K562 (cell line): ENCODE measurements at regions not wholly inside any gene's neighbourhood (a gene's known extent, or its start where the extent isn't known, plus 50 kb on each side); places are given as distances from the start of the nearest gene placed in this dataset.

Experiments used
- EP400 ChIP-seq: fragments of 450-650 bp; IDR thresholded peaks from 2 replicates; pipeline ENCODE4 v1.6.1; 2017; ENCODE audit warnings: antibody characterized with exemption, mild to moderate bottlenecking, moderate library complexity
- TGIF2 ChIP-seq: sonication (generic); formaldehyde crosslinking; IDR thresholded peaks from 2 replicates; pipeline ENCODE4 v1.8.1; 2022; ENCODE audit warnings: mild to moderate bottlenecking, missing genetic modification reagents, moderate library complexity
- TSC22D4 ChIP-seq: fragments of 450-650 bp; IDR thresholded peaks from 2 replicates; pipeline ENCODE4 v1.6.1; 2016; ENCODE audit warnings: missing genetic modification characterization, missing biosample characterization, control low read depth
- ZBTB26 ChIP-seq: fragments of 450-650 bp; formaldehyde crosslinking; IDR thresholded peaks from 2 replicates; pipeline ENCODE4 v1.4.0; 2022; ENCODE audit warnings: missing genetic modification characterization
- ZHX1 ChIP-seq: fragments of 150-350 bp; conservative IDR thresholded peaks from 2 replicates; pipeline ENCODE4 v1.6.1; 2014; ENCODE audit warnings: low read length
- ZNF324 ChIP-seq: fragments of 250-450 bp; sonication (Bioruptor Pico); IDR thresholded peaks from 2 replicates; pipeline ENCODE4 v1.4.0; 2020; ENCODE audit warnings: mild to moderate bottlenecking

GRCh38 chr1:65066766-65067490 lies 81.1 kb upstream of the AK4 start (continued):
- TF ChIP-seq ZHX1 (no peak), TSC22D4 (tag) (no peak), ZBTB26 (no peak), TGIF2 (no peak), EP400 (peak; percentile 81; the same call in 1 of the 2 replicates), ZNF324 (no peak)
